ENCODE measurements at regions not wholly inside any gene's neighbourhood (a gene's known extent, or its start where the extent isn't known, plus 50 kb on each side); places are given as distances from the start of the nearest gene placed in this dataset.

- peaks cover 40% of the 10 kb centered on the region for H3K4me1 Mint-ChIP-seq (ENCODE audit: low read depth)
- no peak overlapping the region for H3K27ac Mint-ChIP-seq
- no peak overlapping the region for H3K4me3 Mint-ChIP-seq
These were observed 189.4 kb upstream of the ECI2 start for GRCh38 chr6:4324746-4325145.

GRCh38 chr6:4323322-4323721 is 187.9 kb upstream of the ECI2 start:
- H3K4me3 Mint-ChIP-seq, result no peak overlapping the region
- H3K27ac Mint-ChIP-seq, result no peak overlapping the region
- H3K9me3 Mint-ChIP-seq, result no peaks in the 10 kb centered on the region
- no peaks in the 10 kb centered on the region; the same call in 1 of the 2 replicates for H3K36me3 Mint-ChIP-seq (ENCODE audit: low read depth)
- no peak for DNase-seq
- H3K4me1 Mint-ChIP-seq (ENCODE audit: low read depth), result peaks cover 50% of the 10 kb centered on the region
- no peaks in the 10 kb centered on the region for H3K27me3 Mint-ChIP-seq (ENCODE audit: insufficient read depth)
- no peak for TF ChIP-seq CTCF (IDR thresholded peaks at IDR 0.05)

More at GRCh38 chr6:4324746-4325145, 189.4 kb upstream of the ECI2 start:
- H3K36me3 Mint-ChIP-seq (ENCODE audit: low read depth), result no peaks in the 10 kb centered on the region; the same call in 1 of the 2 replicates
- DNase-seq, result no peak
- H3K9me3 Mint-ChIP-seq, result no peaks in the 10 kb centered on the region
- no peak for TF ChIP-seq CTCF (IDR thresholded peaks at IDR 0.05)
- no peaks in the 10 kb centered on the region for H3K27me3 Mint-ChIP-seq (ENCODE audit: insufficient read depth)

GRCh38 chr6:4322846-4323309 is 187.5 kb upstream of the ECI2 start:
- Mint-ChIP-seq H3K27ac (no peak overlapping the region), H3K4me1 (ENCODE audit: low read depth) (peaks cover 55% of the 10 kb centered on the region), H3K9me3 (no peaks in the 10 kb centered on the region), H3K4me3 (no peak overlapping the region), H3K36me3 (ENCODE audit: low read depth) (no peaks in the 10 kb centered on the region; the same call in 1 of the 2 replicates), H3K27me3 (ENCODE audit: insufficient read depth) (no peaks in the 10 kb centered on the region)
- no peak for DNase-seq
- no peak for TF ChIP-seq CTCF (IDR thresholded peaks at IDR 0.05)

- Mint-ChIP-seq H3K4me1 (ENCODE audit: low read depth) (peaks cover 60% of the 10 kb centered on the region), H3K27ac (peak overlapping the region; percentile 91; the same call in 1 of the 2 replicates), H3K27me3 (ENCODE audit: insufficient read depth) (no peaks in the 10 kb centered on the region), H3K36me3 (ENCODE audit: low read depth) (no peaks in the 10 kb centered on the region; the same call in 1 of the 2 replicates), H3K9me3 (no peaks in the 10 kb centered on the region), H3K4me3 (no peak overlapping the region)
- DNase-seq, result no peak
- TF ChIP-seq CTCF (IDR thresholded peaks at IDR 0.05), result no peak
These were observed 186.9 kb upstream of the ECI2 start for GRCh38 chr6:4322134-4322845.

GRCh38 chr6:4320860-4321259 is 185.5 kb upstream of the ECI2 start:
- H3K9me3 Mint-ChIP-seq, result no peaks in the 10 kb centered on the region
- H3K4me3 Mint-ChIP-seq, result peak overlapping the region; percentile 61
- no peak for TF ChIP-seq CTCF (IDR thresholded peaks at IDR 0.05)
- peak; percentile 98 for DNase-seq
- H3K27ac Mint-ChIP-seq, result peak overlapping the region; percentile 91
- peaks cover 75% of the 10 kb centered on the region for H3K4me1 Mint-ChIP-seq (ENCODE audit: low read depth)
- no peaks in the 10 kb centered on the region; the same call in 1 of the 2 replicates for H3K27me3 Mint-ChIP-seq (ENCODE audit: insufficient read depth)
- H3K36me3 Mint-ChIP-seq (ENCODE audit: low read depth), result no peaks in the 10 kb centered on the region; the same call in 1 of the 2 replicates
